HG03175 (cell line): ENCODE measurements at regions not wholly inside any gene's neighbourhood (a gene's known extent, or its start where the extent isn't known, plus 50 kb on each side); places are given as distances from the start of the nearest gene placed in this dataset.

Experiments used
- ATAC-seq: cut with Tn5 transposase; IDR thresholded peaks from one replicate; pipeline ENCODE4 v1.9.1; 2021; ENCODE audit warnings: mild to moderate bottlenecking, moderate library complexity; ENCODE audit not compliant: unreplicated experiment

DNA sequence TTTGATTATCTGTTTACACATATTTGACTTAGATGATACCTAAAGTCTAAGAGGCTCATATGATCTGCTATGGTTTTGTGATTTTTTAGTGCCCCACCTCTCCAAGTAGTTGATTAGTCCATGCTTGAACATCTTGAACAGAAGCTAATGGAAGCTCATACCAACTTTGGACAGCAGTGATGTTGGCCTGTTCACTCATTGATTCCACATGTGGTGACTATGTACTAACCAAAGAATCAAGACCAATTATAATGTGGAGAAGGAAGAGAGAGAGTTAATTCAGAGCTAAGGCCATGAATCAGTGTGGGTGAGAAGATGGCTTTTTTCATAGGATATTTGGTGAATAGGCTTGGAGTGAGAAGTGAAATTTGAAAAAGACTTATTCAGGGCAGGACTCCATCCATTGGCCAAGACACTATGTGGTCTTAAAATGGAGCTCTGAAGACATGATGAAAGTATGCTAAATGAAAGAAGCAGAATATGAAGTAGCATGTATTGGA, 178.3 kb upstream of the TWIST2 start:
- no peak for ATAC-seq

DNA sequence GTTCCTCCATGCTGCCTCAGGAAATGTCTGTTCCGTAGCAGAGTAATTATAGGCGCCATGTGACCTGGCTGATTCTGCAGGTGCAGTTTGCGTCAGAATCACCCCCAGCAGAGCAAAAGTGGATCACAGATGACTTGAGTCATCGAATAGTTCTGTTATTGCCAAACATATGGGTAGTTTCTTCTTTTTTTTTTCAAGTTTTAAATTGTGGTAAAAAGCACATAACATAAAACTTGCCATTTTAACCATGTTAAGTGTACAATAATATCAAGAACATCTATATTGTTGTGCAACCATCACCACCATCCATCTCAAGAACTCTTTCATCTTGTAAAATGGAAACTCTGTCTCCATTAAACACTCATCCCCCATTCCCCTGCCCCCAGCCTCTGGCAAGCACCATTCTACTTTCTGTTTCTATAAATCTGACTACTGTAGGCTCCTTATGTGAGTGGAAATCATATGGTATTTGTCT, 177.7 kb upstream of the TWIST2 start:
- ATAC-seq: no peak

DNA sequence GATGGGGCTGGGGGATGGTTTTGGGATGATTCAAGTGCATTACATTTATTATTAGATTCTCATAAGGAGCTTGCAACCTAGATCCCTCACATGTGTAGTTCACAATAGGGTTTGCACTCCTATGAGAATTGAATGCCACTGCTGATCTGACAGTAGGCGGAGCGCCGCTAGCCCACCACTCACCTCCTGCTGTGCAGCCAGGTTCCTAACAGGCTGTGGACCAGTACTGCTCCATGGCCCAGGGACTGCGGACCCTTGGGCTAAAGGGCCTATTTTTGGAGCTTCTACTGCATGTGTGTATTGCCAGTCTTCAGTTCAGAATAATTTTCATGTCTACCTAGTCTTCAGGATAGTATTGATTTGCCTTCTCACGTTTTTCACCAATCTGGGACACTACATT, 165.3 kb upstream of the TWIST2 start:
- no peak for ATAC-seq

DNA sequence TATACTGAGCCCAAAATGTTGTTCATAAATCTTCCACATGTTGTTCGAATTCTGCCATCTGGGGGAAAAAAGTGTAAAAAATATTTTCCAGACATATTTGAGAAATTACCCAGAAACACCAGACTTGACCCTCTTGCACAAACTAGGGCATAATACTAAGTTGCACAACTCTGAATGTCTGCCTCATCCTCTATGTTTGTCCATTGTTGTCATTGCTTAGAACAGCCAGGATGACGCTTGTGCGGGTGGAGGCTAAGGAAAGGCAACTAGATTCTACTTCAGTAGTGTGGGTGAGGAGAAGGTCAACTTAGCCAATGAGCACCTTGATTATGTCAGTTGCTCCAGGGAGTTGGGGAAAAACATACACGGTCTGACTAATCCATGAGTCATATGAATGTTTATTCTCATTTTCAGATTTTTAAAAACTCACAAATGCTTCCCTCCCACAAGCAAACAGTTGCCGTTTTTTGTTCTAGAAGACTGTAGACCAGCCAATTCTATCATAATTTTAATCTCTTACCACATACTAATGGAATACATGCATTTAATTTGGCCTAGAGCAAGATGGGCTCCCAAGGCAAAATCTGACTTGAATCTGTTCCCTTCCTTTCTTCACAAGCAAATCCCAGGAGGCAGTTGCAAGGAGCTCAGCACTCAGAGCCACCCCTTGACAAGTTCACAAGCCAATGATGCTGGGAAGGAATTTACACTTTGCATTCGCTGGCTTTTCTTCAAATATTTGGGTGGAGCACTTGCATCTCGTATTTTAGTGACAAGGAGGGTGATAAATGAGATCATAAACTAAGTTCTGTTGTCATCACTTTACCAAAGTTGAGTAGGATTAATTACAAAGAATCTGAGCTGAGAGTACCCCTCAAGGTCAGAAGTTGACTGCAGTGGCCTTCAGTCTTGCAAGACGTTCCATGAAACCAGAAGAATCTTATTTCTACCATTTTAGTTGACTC, 163.2 kb upstream of the TWIST2 start:
- ATAC-seq: no peak

DNA sequence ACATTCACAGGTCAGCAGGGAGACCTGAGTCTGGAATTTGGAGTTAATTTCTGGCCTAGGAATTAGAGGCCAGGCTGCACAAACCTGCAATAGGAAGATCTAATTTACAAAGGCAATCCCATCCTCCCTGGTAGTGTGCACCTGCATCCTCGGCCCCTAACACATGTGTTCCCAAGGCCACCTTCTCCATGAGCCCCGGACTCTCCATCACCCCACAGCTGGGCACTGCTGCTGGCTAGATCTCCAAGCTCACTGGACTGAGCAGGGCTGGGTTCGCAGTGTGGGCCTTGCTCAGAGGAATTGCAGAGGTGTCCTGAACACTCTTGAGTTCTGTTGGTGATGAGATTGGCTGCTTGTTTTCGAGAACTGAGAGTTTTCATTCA, 162.6 kb upstream of the TWIST2 start:
- no peak for ATAC-seq

DNA sequence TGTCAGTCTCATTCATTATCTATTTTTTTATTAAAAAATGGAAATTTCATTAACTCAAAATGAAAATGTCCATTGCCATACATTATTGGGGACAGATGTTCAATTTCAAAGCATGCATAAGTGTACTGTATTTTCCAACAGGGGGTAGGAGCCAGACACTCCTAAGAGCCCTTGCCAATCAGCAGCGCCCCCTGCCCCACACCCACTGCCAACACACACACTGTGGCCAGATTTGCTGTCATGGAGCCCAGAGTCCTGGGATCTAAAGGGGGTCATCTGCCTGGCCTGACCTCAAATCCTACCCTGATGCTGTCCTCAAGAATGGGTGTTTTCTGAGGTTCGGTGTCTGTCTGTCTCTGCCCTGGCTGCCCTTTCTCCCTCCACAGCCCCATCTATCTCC, 162.2 kb upstream of the TWIST2 start:
- no peak for ATAC-seq

DNA sequence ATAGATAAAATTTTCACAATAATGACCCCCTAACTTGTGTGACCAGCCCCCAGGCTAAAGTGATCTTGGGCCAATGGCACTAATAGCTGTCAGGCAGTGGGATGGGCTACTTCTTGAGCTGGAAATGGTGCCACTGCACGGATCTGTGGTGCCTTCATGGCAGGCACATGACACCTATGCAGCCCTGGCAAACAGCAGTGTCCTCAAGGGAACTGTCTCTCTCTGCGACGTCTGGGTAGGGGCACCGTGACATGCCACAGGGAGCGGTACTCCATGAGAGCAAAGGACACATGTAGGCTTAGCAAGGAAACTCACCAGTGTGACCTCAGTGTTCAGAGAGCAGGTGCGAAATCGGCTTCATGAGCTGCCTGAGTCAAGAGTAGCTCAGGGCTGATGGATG, 161.7 kb upstream of the TWIST2 start:
- no peak for ATAC-seq

DNA sequence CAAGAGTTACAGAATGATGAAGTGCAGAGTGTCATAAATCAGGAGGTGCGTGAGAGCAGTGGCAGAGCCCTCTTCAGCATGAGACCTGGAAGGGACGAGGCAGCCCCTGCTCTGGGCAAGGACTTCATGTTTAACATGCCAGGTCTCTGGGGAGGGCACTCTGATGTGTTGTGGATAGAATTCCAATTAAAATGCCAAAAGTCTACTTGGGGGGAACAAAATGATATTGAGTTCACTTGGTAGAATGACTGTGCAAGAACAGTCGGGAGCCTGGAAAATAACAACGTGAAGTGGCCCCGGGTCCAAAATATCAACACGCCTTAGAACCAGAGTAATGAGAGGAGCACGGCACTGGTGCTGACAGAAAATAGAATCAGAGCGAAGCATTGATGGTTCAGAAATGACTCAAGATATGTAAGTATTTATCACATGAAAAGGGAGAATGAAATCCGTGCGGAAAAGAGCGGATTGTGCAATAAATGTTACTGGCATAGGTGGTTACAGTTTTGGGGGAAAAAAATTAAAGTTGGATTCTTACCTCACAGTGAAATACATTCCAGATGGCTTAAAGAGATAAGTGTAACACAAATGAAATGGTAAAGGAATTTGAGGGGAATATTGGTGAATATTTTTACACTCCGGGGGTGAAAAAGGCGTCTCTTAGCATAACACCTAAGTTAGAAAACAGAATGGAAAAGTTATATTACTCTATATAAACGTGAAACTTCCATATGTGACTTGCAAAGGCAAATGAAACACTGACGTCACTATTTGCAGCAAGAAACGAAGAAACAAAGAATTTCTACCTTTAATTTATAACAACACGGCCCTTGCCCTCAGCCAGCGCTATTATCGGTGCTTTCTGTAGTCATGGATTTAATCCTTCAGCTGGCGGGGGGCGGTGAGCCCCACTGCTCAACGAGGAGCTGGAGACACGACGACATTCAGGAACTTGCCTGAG, 159.4 kb upstream of the TWIST2 start:
- no peak for ATAC-seq

DNA sequence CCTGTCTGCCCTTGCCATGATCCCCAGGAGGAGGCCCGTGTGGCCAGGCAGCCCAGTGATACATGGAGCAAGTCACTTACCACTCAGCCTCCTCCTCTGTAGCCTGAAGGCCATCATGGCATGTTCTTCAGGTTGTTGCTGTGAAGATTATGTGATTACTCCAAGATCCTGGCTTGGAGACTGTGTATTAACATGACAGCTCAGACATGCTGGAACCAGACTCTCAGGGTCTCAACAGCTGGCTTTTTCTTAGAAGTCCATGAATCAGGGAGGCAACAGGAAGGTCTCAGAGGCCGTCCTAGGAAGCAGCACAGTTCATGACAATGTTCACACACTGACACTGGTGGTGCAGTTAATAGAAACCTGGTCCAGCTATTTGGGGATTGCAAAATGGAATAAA, 158.6 kb upstream of the TWIST2 start:
- no peak for ATAC-seq

DNA sequence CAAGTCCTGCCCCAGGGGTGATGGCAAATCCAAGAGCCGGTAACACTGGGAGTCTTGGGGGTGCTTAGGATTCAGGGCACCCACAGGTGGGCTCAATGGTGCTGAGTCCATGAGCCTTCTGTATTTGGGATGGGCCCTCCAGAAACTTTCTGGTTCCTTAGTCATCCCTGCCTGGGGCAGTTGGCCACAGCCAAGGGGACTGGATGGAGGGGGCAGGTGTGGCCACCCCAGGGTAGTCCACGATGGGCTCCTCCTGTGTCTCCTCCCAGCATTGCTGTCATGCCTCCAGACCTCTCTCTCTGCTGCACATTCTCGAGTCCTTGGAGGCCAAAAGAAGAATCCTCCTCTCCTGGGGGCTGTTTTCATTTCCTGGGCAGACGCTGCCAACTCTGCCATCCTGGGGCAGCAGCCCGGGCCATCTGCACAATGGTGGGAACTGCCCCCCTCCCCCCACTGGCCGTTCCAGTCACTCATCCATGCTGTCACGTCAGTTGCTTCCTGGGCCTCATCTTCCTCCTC, 158.0 kb upstream of the TWIST2 start:
- ATAC-seq: no peak

DNA sequence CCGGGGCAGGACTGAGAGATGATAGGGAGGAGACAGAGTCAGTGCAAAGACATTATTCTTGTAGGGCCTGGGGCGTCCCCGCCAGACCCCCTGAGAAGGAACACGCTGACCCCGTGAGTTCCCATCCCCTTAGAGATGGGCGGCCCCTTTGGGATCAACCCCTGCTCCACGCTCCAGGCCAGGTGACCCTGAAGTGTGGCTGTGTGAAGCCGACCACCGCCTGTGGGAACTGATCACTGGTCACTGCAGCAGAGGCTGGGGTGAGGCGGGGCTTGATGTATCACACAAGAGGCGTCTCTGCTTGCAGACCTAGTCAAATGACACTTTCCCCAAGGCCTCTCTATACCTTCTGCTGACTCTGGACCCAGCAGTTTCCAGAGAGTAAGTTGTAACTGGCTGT, 157.4 kb upstream of the TWIST2 start:
- ATAC-seq: no peak

DNA sequence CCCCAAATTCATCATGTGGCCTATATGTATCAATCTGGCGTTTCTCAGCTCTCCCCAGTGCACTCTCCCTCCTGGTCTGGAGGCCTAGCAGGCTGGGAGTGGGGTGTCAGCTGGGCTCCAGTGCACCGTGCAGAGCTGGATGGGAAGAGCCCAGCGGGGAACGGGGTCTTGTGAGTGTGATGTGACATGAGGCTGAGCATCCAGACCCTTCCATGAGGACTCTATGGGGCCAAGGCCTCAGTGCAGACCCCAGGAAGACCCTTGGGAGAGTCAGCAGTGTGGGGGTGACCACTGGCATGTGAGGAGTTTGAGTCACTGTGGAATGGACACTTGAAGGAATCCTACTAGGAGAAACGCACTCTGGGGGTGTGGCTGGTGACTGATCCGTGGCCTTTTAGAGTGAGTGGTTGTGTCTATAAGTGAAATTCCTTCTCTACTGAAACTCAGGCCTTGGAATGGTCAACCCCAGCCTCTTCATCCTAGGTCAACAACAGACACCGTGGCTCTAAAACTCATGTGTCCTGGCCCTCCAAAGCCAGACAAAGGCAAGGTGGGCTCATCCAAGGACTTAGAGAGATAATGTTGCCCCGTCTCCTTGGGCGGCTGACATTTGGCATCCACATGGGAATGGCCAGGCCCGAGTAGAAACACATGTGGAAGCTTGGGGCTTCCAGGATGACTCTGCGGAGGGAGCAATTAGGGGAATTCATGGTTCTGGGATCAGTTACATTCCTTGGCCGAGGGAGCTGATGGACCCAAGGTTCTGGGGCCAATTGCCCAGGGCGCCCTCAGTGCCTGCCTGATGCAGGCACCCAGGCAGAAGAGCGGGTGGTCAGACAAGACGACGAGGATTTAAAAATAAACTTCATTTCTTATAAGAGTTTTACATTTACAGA, 156.0 kb upstream of the TWIST2 start:
- no peak for ATAC-seq

DNA sequence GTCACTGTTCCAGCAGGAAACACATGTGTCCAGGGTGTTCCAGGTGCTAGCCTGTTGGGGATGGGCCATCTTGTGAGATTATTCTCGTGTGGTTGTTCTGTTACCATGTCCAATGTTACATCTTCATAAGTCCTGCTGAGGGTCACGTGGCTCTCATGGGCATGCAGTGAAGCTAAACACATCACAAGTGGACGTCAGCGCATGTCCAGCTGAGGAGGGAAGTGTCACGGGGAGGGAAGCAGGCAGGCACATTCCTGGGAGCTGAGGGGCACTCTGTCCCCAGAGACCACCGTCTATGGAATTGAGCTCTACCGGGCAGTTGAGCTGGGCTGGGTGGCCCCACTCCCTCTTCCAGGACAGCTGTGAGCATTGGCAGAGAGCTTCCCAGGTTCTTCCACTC, 155.3 kb upstream of the TWIST2 start:
- ATAC-seq: no peak

DNA sequence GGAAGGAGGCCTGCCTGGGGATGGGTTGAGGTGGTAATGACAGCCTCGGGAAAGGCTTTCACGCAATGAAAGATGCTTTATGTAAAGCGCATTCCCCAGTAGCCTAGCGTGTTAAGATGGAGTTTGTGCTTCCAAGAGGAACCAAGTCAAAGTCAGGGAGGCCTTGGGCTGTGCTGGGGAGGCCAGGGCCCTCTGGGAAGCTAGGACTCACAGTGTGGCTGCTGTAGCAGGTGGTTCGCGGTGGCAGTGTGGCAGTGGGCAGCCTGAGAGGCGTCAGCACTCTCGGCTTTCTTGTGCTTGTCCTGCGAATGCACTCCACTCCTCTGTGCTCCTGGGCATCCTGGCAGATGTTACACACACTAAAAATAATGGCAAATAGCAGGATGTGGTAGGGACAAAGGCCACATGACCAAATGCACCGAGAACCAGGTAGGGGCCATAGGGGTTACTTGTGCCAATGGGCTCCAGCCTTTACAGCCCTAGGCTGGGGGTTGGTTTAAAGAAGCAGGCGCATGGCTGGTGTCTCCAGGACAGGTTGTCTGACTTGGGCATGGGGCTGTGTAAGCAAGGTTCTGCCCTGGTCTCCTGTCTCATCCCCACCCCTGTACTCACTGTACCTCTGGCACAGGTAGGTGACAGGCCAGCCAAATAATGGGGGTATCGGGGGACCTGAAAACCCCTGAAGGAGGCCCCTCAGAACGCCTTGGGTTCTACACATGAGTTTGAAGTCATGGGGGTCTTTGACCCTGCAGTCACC, 154.4 kb upstream of the TWIST2 start:
- ATAC-seq: no peak

DNA sequence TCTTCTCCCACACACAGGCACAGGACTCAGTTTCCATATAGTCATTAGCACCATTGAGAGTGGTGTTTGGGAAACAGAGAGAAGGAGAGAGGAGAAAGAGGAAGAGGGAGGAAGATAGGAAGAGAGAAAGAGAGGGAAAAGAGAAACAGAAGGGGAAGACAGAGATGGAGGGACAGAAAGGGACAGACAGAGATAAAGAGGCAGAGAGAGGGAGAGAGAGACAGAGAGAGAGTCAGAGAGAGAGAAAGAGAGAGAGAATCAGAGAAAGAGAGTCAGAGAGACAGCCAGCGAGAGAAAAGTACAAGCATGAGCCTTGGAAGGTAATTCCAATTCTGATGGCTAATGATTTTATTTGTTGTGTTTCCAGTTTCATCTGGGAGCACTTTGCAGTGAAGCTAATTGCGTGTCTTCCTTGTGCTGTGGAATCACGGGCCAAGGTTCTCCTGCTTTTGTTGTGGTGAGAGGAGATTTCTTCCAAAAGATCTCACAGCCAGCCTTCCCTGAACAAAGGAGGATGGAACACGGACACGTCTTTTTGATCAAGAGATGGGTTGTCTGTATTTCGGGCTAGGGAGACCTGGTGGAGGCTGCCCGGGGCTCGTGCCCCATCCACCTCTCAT, 153.6 kb upstream of the TWIST2 start:
- no peak for ATAC-seq

DNA sequence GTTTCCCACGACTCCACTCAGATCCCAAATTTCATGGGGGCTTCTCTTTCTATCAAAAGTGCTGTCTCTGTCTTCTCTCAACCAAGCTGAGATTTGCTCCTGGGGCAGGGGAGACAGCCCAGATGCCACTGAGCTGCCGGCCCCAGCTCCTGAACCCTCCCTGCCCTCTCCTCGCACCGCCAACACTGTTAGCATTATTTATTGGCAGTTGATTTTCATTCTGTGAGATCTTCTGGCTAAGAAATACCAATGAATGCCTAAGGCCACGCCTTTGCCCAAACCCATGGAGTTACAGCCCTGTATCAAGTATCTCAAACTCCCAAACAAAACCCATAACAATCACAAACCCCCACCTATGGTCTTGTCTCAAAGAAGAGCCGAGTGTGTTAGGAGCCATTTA, 153.0 kb upstream of the TWIST2 start:
- no peak for ATAC-seq

DNA sequence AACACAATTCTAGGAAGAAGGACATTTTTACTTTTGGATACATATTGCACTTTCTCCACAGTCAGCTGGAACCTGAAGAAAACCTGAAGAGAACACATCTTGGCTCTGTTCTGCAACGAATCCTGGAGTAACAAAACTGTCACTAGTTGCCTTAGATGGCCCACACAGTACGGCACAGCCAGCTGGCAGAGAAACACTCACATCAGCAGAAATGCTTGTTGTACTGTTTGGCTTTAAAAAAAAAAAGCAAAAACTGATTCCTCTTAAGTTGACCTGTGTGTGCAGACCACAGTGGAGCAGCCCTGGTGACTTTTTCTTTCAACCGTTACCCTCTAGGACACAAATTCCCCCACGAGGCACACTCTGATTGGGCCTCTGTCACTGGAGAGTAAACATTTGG, 152.3 kb upstream of the TWIST2 start:
- ATAC-seq: no peak

DNA sequence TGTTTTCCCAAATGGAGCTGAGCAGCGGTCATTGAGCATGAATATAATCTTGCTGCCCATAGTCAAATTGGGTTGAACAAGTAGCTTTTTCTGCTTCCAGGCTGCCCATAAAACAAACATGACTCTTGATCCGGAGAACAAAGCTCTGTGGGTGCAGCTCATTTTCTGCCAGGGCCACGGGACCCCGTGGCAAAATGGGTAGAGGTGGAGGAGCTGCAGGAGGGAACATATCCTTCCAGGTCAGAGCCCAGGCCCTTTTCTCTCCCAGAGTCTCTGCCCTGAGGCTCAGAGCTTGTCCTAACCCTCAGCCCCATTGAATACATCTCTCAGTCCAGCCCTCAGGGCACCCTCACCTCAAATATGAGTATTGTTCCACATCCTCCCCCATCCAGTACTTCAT, 151.6 kb upstream of the TWIST2 start:
- no peak for ATAC-seq

DNA sequence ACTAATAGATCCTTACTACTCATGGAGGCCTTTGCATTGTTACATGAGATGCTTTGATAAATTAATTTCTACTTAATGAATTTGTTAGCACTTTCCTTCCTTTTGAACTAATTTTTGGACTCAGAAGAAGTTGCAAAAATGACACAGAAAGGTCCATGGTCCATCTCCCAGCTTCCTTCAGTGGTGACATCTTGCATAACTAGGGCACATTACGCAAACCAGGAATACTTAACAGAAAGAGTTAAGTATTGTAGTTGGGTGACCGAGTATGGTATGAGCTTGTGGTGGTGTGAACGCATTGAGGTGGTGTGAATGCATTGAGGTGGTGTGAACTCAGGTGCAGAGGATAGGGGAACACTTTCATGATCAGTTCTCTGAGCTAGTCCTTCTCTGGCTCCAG, 151.1 kb upstream of the TWIST2 start:
- no peak for ATAC-seq
